DMS153 (cell line): ENCODE measurements at regions not wholly inside any gene's neighbourhood (a gene's known extent, or its start where the extent isn't known, plus 50 kb on each side); places are given as distances from the start of the nearest gene placed in this dataset.
A peak's percentile ranks its signal among the peaks of the same experiment; 100 is the strongest.

Experiments
- DNase-seq: peaks from one replicate; lab custom pipeline; 2025; lab: John Stamatoyannopoulos, UW

- DNase-seq = peak; percentile 88
These were observed 122.3 kb upstream of the BACE2 start for GRCh38 chr21:41045534-41046268.

- no peak for DNase-seq
These were observed 119.8 kb upstream of the BACE2 start for GRCh38 chr21:41048145-41048544.

GRCh38 chr21:41048623-41049022 lies 119.3 kb upstream of the BACE2 start:
- DNase-seq = no peak

- no peak for DNase-seq
These were observed 115.0 kb upstream of the BACE2 start for GRCh38 chr21:41052820-41053555.

GRCh38 chr21:41054018-41054578 lies 113.9 kb upstream of the BACE2 start:
- no peak for DNase-seq

- no peak for DNase-seq
These were observed 112.7 kb upstream of the BACE2 start for GRCh38 chr21:41055266-41055665.

GRCh38 chr21:41059871-41060270 lies 108.1 kb upstream of the BACE2 start:
- DNase-seq = no peak

- DNase-seq = no peak
These were observed 106.3 kb upstream of the BACE2 start for GRCh38 chr21:41061701-41062100.

- DNase-seq = no peak
These were observed 103.6 kb upstream of the BACE2 start for GRCh38 chr21:41064334-41064791.

GRCh38 chr21:41064951-41065350 lies 103.0 kb upstream of the BACE2 start:
- DNase-seq = no peak

- DNase-seq = no peak
These were observed 102.4 kb upstream of the BACE2 start for GRCh38 chr21:41065539-41065938.

GRCh38 chr21:41066086-41066938 lies 101.6 kb upstream of the BACE2 start:
- no peak for DNase-seq

GRCh38 chr21:41067709-41068108 lies 100.3 kb upstream of the BACE2 start:
- no peak for DNase-seq

- DNase-seq = no peak
These were observed 99.5 kb upstream of the BACE2 start for GRCh38 chr21:41068496-41068895.

GRCh38 chr21:41068967-41069642 lies 98.9 kb upstream of the BACE2 start:
- peak; percentile 82 for DNase-seq

GRCh38 chr21:41070284-41070683 lies 97.7 kb upstream of the BACE2 start:
- DNase-seq = no peak

GRCh38 chr21:41071258-41072171 lies 96.4 kb upstream of the BACE2 start:
- no peak for DNase-seq

GRCh38 chr21:41073558-41073957 lies 94.4 kb upstream of the BACE2 start:
- no peak for DNase-seq

- DNase-seq = no peak
These were observed 93.4 kb upstream of the BACE2 start for GRCh38 chr21:41074396-41075184.

GRCh38 chr21:41075656-41076055 lies 92.3 kb upstream of the BACE2 start:
- no peak for DNase-seq
